ENCODE measurements at regions not wholly inside any gene's neighbourhood (a gene's known extent, or its start where the extent isn't known, plus 50 kb on each side); places are given as distances from the start of the nearest gene placed in this dataset.

DNA sequence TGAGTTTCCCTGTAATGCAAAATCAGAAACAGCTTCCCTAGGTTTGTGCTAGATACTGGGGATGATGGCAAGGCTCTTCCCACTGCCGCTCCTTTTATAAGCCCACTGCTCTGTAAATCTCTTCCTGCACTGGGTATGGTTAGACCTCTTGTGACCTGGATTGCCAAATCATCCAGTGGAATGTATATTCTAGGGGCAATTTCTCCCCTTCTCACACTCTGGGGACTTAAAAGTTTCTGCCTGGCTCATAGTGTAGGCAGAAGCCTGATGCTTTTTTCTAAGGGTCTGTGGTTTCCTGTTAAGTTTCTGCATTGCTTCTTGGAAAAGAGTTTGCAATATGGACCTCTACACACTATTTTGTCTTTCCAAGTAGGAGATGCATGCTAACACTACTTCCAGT, 1582.0 kb upstream of the PCDH20 start:
- no peak for DNase-seq

DNA sequence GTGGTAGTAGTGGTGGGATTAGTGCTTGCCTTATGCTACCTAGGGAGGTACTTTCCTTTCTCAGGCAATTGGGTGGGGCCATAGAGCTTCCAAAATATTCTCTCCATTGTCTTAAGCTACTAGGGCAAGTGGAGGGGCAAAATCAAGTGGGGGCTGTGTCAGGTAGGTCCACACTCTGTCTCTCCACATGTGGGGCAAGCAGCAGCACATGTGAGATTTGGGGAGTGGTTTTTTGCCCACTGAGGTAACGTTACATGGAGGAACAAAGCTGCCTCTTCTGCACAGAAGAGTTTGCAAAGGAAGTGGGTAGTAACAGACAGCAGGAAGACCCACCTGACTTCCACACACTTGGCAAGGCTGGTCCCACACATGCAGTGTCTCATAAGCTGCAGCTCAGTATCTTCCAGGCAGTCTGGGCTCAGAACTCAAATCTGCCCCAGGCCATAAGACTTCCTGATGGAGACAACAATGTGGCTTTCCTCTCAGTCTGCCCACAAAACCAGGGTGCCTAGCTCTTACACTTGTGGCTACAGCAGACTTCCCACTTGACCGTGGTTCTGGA, 1581.5 kb upstream of the PCDH20 start:
- no peak for DNase-seq

DNA sequence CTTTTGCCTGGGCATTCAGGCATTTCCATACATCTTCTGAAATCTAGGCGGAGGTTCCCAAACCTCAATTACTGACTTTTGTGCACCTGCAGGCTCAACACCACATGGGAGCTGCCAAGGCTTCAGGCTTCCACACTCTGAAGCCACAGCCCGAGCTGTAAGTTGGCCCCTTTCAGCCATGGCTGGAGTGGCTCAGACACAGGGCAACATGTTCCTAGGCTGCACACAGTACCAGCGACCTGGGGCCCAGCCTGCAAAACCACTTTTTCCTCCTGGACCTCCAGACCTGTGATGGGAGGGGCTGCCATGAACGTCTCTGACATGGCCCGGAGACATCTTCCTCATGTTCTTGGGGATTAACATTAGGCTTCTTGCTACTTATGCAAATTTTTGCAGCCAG, 1558.2 kb upstream of the PCDH20 start:
- DNase-seq = no peak

GRCh38 chr13:62964522-62964921, 1548.9 kb upstream of the PCDH20 start:
- DNase-seq = no peak

GRCh38 chr13:62960723-62961122, 1545.1 kb upstream of the PCDH20 start:
- no peak for DNase-seq

DNA sequence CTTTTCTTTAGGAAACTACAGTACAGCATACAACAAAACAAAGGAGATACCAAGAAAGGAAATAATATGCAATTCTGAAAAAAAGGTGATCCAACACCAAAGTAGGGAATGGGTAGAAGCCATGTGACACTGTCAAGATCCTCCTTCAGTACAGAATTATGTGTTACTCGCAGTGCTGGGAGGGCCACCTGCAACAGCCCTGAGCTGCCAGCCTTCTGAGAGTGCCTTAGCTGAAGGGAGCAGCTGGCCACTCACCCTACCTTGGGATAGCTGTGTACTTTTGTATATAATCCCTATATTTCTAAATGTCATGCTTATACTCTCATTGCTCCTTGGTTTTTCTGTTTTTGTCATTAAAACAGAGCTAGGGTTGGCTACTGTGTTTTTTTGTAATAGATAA, 1518.2 kb upstream of the PCDH20 start:
- DNase-seq = no peak

DNA sequence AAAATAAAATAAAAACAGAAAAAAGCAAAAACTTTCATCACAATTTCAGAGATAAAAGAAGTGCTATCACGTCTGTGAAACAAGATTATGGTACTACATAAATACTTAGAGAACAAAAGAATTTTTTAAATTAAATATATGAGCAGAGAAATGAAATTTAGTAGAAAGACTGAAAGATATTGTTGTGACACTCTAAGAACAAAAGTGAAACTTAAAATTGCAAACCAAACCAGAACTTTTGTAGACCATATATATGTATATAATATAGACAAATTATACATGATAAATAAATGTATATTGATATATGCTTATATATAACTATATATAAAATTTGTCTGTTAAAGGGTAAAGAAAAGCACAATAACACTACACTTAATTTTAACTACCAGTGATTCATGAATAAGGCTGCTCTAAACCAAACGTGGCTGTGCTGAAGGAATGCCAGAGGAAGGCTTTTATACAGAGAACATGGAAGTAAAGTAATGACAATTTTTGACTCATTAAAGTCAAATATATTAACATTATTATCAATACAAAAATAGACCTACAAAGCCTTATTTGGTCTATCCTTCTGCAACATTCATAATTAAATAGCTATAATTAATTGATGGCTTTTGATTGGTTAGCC, 1516.7 kb upstream of the PCDH20 start:
- no peak for DNase-seq

- DNase-seq = no peak
Observed at GRCh38 chr13:62931853-62932252, 1516.2 kb upstream of the PCDH20 start.

- no peak for DNase-seq
Observed at GRCh38 chr13:62924395-62924794, 1508.7 kb upstream of the PCDH20 start.

GRCh38 chr13:62920159-62920558, 1504.5 kb upstream of the PCDH20 start:
- no peak for DNase-seq

- no peak for DNase-seq
Observed at GRCh38 chr13:62919491-62919890, 1503.8 kb upstream of the PCDH20 start.

GRCh38 chr13:62910541-62911060, 1495.0 kb upstream of the PCDH20 start:
- DNase-seq = no peak

DNA sequence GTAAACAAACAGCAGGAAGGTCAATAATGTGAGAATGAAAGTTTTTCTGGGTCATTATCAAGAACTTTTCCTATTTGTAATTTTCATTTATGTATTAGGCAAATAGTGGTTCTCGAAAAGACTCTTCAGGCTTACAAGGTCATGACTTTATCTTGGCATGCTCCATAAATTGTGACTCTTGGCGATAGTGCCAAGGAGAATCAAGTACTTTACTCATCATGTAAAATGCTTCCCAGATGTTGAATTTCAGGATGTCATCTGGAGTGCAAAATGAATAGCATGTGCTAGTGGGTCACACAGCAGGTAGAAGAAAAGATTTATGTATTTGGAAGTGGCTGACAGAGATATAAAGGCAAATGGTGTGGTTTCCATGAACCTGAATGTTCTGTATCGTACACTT, 1492.7 kb upstream of the PCDH20 start:
- no peak for DNase-seq

GRCh38 chr13:62906896-62907295, 1491.2 kb upstream of the PCDH20 start:
- no peak for DNase-seq

DNA sequence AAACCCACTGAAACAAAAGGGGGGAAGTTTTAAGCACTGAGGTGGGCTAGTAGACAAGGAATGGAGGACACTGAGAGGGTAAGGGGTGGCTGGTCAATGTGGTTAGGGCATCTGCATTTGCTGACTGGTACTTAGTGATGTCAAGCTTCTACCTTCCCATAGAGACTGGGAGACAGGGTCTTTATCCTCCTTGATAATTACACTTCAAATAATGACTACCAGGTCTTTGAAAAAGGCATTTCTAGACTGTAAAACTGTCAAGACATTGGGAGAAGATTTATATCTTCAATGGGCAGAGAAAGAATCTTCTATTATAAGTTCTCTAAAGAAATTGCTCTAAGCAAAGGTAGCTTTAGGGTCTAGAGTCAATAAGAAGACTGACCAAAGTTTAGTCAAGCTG, 1490.8 kb upstream of the PCDH20 start:
- no peak for DNase-seq

DNA sequence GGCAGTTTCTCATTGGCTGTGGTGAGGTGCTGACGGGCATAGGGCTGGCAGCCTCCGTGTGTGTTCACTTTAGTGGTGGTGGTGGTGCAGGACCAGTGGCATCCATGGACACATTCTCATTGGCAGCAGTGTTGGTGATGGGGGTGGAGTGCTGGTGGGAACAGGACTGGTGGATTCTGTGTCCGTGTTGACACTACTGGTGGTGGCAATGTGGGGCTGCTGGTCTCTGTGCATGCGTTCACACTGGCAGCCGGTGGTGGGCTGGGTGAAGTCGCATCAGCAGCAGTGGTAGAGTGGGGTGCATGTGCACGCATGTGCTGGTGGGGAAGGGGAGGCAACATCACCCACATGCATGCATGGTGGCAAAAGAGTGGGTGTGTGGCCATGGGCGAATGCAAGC, 1471.4 kb upstream of the PCDH20 start:
- DNase-seq = no peak

GRCh38 chr13:62879071-62879470, 1463.4 kb upstream of the PCDH20 start:
- DNase-seq = no peak

DNA sequence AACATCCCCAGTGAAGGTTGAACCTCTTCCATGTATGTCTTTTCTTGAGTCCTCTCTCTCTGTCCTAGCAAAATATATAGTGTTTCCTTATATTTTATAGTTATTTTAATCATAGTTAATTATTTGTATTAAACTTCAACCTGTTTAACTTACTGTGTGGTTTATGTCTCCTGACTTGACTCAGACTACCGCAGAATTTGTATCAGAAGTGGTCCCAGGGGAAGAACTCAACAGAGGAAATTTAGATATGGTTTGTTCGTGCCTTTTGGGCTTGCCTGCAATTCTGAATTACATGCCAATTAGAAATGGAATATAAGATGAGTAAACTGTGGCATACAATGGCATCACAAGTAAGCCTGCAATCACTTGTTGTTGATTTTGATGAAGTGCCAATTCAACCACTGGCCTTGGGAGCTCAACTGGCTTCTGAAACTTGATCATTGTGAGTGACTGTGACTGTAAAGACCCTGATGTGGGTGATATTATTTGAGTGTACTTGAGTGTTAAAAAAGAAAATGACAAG, 1459.5 kb upstream of the PCDH20 start:
- no peak for DNase-seq

GRCh38 chr13:62850331-62850730, 1434.7 kb upstream of the PCDH20 start:
- DNase-seq = no peak

GRCh38 chr13:62847520-62847919, 1431.9 kb upstream of the PCDH20 start:
- DNase-seq = no peak

GRCh38 chr13:62846302-62846701, 1430.7 kb upstream of the PCDH20 start:
- no peak for DNase-seq

DNA sequence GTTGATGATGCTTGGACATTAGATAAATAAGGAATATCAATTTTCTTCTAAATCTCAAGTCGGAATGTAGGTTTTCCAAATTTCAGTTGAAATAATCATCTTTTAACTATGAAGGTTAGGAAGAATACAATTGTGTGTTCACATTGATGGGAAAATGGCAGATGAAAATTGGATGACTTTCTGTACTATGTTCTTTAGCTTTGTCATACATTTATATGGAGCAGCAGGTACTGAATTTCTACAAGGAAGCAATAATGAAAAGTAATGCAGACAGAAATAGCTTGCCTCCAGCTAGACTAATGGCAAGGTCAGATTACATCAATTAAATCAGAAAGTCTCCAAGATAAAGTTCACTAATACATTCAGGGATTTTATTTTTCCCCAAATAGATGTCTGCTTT, 1423.7 kb upstream of the PCDH20 start:
- DNase-seq = no peak

DNA sequence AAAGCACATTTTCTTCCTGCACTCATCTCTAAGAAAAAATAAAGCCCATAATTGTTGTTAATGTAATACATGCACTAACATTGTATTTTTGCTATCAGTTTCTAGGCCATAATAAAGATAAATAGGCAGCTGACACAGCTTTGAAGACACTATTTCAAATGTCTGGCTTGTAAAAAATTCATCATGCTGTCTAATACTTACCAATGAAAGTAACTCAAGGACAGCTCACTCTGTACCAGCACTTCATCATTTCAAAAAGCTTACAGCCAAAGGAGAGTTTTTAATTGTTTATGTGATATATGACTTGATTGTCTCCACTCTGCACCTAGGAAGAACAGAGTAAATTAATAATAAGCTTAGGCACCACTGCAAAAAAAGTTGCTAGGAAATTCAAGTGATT, 1423.3 kb upstream of the PCDH20 start:
- no peak for DNase-seq

GRCh38 chr13:62837895-62838294, 1422.2 kb upstream of the PCDH20 start:
- no peak for DNase-seq

DNA sequence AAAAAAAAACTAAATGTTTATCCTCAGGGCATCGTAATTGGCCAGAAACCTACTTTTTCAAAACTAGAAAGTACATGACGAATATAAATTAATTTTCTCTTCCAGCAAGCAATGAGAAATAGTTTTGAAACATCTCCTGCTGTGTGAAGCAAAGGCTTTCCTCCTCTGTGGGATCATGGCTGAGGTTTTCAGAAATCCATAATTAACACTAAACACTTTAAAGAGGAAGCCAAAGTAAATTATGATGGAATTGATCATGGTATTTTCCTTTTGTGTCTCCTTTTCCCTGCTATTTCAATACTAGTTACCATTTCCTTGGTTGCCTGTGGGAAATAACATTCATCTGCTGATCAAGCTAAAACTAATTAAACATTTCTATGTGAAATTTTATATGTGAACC, 1413.8 kb upstream of the PCDH20 start:
- no peak for DNase-seq

All from T-helper 1 cell (primary cell).